GM23338 (cell line): ENCODE measurements at regions not wholly inside any gene's neighbourhood (a gene's known extent, or its start where the extent isn't known, plus 50 kb on each side); places are given as distances from the start of the nearest gene placed in this dataset.

Source experiments
- CREB1 ChIP-seq: fragments of 250-450 bp; sonication (Bioruptor Pico); IDR thresholded peaks from 2 replicates; pipeline ENCODE4 v1.5.0; 2020; ENCODE audit warnings: low read depth, mild to moderate bottlenecking, moderate library complexity
- CTCF ChIP-seq, 2 experiments: fragments of 200-600 bp in 1 of 2; sonication (generic) in 1 of 2; conservative IDR thresholded peaks; 2 replicates each; pipeline versions ENCODE4 v1.5.1 to v1.6.1; 2016 to 2017; ENCODE audit warnings: antibody characterized with exemption in 2 of 2, low read depth in 2 of 2, mild to moderate bottlenecking in 2 of 2, moderate library complexity in 1 of 2
- ETS1 ChIP-seq: IDR thresholded peaks from 2 replicates; pipeline ENCODE4 v1.6.1; 2016; ENCODE audit warnings: antibody characterized with exemption
- EZH2 ChIP-seq: fragments of 200-600 bp; sonication (generic); IDR thresholded peaks from one replicate; pipeline ENCODE4 v1.8.0; 2017; ENCODE audit warnings: antibody characterized with exemption, mild to moderate bottlenecking, low read depth; ENCODE audit not compliant: unreplicated experiment
- EZH2phosphoT487 ChIP-seq: fragments of 200-600 bp; sonication (generic); IDR thresholded peaks from one replicate; pipeline ENCODE4 v1.8.1; 2018; ENCODE audit warnings: antibody characterized with exemption; ENCODE audit not compliant: unreplicated experiment
- NANOG ChIP-seq: IDR thresholded peaks from 2 replicates; pipeline ENCODE4 v1.6.1; 2016; ENCODE audit warnings: antibody characterized with exemption, borderline replicate concordance
- POLR2AphosphoS5 ChIP-seq: IDR thresholded peaks from 2 replicates; pipeline ENCODE4 v1.6.1; 2016; ENCODE audit warnings: antibody characterized with exemption, low read depth
- REST ChIP-seq: IDR thresholded peaks from one replicate; pipeline ENCODE4 v1.6.1; 2018; ENCODE audit warnings: antibody characterized with exemption; ENCODE audit not compliant: unreplicated experiment
- STAT1 ChIP-seq: IDR thresholded peaks from one replicate; pipeline ENCODE4 v1.6.1; 2016; ENCODE audit warnings: antibody characterized with exemption; ENCODE audit not compliant: unreplicated experiment
- ZNF114 ChIP-seq: fragments of 250-450 bp; sonication (Bioruptor Pico); IDR thresholded peaks from 2 replicates; pipeline ENCODE4 v1.5.0; 2020; ENCODE audit warnings: mild to moderate bottlenecking, moderate library complexity
- ZNF331 ChIP-seq: fragments of 250-450 bp; sonication (Bioruptor Pico); IDR thresholded peaks from 2 replicates; pipeline ENCODE4 v1.5.0; 2020; ENCODE audit warnings: low read depth, mild to moderate bottlenecking, moderate library complexity

- TF ChIP-seq CTCF (conservative IDR thresholded peaks at IDR 0.05; ENCODE audit: low read depth in 2 of 2) (no peak), REST (no peak), POLR2AphosphoS5 (no peak), ETS1 (no peak), EZH2 (no peak), ZNF331 (CRISPR knock-in tag) (no peak), CREB1 (CRISPR knock-in tag) (no peak), EZH2phosphoT487 (no peak), ZNF114 (CRISPR knock-in tag) (no peak), STAT1 (no peak), NANOG (no peak)
Observed at GRCh38 chr5:61657010-61657409, 325.0 kb downstream of the ZSWIM6 start.
